ENCODE measurements at regions not wholly inside any gene's neighbourhood (a gene's known extent, or its start where the extent isn't known, plus 50 kb on each side); places are given as distances from the start of the nearest gene placed in this dataset.
"Not testable (repeated sequence)": the region's sequence is repeated elsewhere in the genome, so short reads cannot be mapped to it uniquely, and the experiment has no call there.

GRCh38 chr1:187067160-187067559 lies 238.4 kb downstream of the PLA2G4A start:
- Histone ChIP-seq H3K9me3 (replicated peaks; ENCODE audit: low read length) (no peaks in the 10 kb centered on the region), H3K4me2 (ENCODE audit: low read length) (no peak overlapping the region), H3K36me3 (ENCODE audit: insufficient read depth, low read length) (no peaks in the 10 kb centered on the region), H3K4me3 (ENCODE audit: low read length) (no peak overlapping the region), H3K27me3 (ENCODE audit: control insufficient read depth, insufficient read depth, low read length) (no peaks in the 10 kb centered on the region), H3K4me1 (ENCODE audit: control insufficient read depth, insufficient read depth, low read length) (no peaks in the 10 kb centered on the region), H3K9ac (ENCODE audit: low read depth, low read length) (no peak overlapping the region)

GRCh38 chr1:187070076-187070475 lies 241.3 kb downstream of the PLA2G4A start:
- no peaks in the 10 kb centered on the region for H3K9me3 ChIP-seq (replicated peaks; ENCODE audit: low read length)
- no peaks in the 10 kb centered on the region for H3K27me3 ChIP-seq (ENCODE audit: control insufficient read depth, insufficient read depth, low read length)
- H3K9ac ChIP-seq (ENCODE audit: low read depth, low read length): no peak overlapping the region
- no peak overlapping the region for H3K4me3 ChIP-seq (ENCODE audit: low read length)
- H3K4me2 ChIP-seq (ENCODE audit: low read length): no peak overlapping the region
- no peaks in the 10 kb centered on the region for H3K4me1 ChIP-seq (ENCODE audit: control insufficient read depth, insufficient read depth, low read length)
- no peaks in the 10 kb centered on the region for H3K36me3 ChIP-seq (ENCODE audit: insufficient read depth, low read length)

GRCh38 chr1:187072262-187073034 lies 243.7 kb downstream of the PLA2G4A start:
- H3K4me2 ChIP-seq (ENCODE audit: low read length); H3K4me3 ChIP-seq (ENCODE audit: low read length); H3K9ac ChIP-seq (ENCODE audit: low read depth, low read length); H3K4me1 ChIP-seq (ENCODE audit: control insufficient read depth, insufficient read depth, low read length); H3K36me3 ChIP-seq (ENCODE audit: insufficient read depth, low read length); H3K27me3 ChIP-seq (ENCODE audit: control insufficient read depth, insufficient read depth, low read length); H3K9me3 ChIP-seq (replicated peaks; ENCODE audit: low read length): not testable (repeated sequence)

GRCh38 chr1:187073035-187073560 lies 244.3 kb downstream of the PLA2G4A start:
- H3K4me3 ChIP-seq (ENCODE audit: low read length); H3K4me2 ChIP-seq (ENCODE audit: low read length); H3K9me3 ChIP-seq (replicated peaks; ENCODE audit: low read length); H3K9ac ChIP-seq (ENCODE audit: low read depth, low read length); H3K27me3 ChIP-seq (ENCODE audit: control insufficient read depth, insufficient read depth, low read length); H3K36me3 ChIP-seq (ENCODE audit: insufficient read depth, low read length); H3K4me1 ChIP-seq (ENCODE audit: control insufficient read depth, insufficient read depth, low read length): not testable (repeated sequence)

- H3K4me3 ChIP-seq (ENCODE audit: low read length): not testable (repeated sequence)
Measured at GRCh38 chr1:187073634-187074245, 245.0 kb downstream of the PLA2G4A start.

GRCh38 chr1:187074445-187075048 lies 245.8 kb downstream of the PLA2G4A start:
- no peaks in the 10 kb centered on the region for H3K36me3 ChIP-seq (ENCODE audit: insufficient read depth, low read length)
- H3K27me3 ChIP-seq (ENCODE audit: control insufficient read depth, insufficient read depth, low read length): no peaks in the 10 kb centered on the region
- H3K4me2 ChIP-seq (ENCODE audit: low read length): no peak overlapping the region
- H3K4me1 ChIP-seq (ENCODE audit: control insufficient read depth, insufficient read depth, low read length): no peaks in the 10 kb centered on the region
- H3K4me3 ChIP-seq (ENCODE audit: low read length): no peak overlapping the region
- H3K9me3 ChIP-seq (replicated peaks; ENCODE audit: low read length): peaks cover 2% of the 10 kb centered on the region
- no peak overlapping the region for H3K9ac ChIP-seq (ENCODE audit: low read depth, low read length)

More at GRCh38 chr1:187073634-187074245, 245.0 kb downstream of the PLA2G4A start:
- H3K27me3 ChIP-seq (ENCODE audit: control insufficient read depth, insufficient read depth, low read length); H3K9ac ChIP-seq (ENCODE audit: low read depth, low read length); H3K4me1 ChIP-seq (ENCODE audit: control insufficient read depth, insufficient read depth, low read length); H3K4me2 ChIP-seq (ENCODE audit: low read length); H3K36me3 ChIP-seq (ENCODE audit: insufficient read depth, low read length); H3K9me3 ChIP-seq (replicated peaks; ENCODE audit: low read length): not testable (repeated sequence)

GRCh38 chr1:187076922-187077321 lies 248.2 kb downstream of the PLA2G4A start:
- Histone ChIP-seq H3K27me3 (ENCODE audit: control insufficient read depth, insufficient read depth, low read length) (no peaks in the 10 kb centered on the region), H3K36me3 (ENCODE audit: insufficient read depth, low read length) (no peaks in the 10 kb centered on the region), H3K4me2 (ENCODE audit: low read length) (no peak overlapping the region), H3K9me3 (replicated peaks; ENCODE audit: low read length) (peaks cover 3% of the 10 kb centered on the region), H3K4me3 (ENCODE audit: low read length) (no peak overlapping the region), H3K9ac (ENCODE audit: low read depth, low read length) (no peak overlapping the region), H3K4me1 (ENCODE audit: control insufficient read depth, insufficient read depth, low read length) (no peaks in the 10 kb centered on the region)

GRCh38 chr1:187078321-187078720 lies 249.6 kb downstream of the PLA2G4A start:
- no peak overlapping the region for H3K9ac ChIP-seq (ENCODE audit: low read depth, low read length)
- H3K4me3 ChIP-seq (ENCODE audit: low read length): no peak overlapping the region
- no peaks in the 10 kb centered on the region for H3K36me3 ChIP-seq (ENCODE audit: insufficient read depth, low read length)
- H3K27me3 ChIP-seq (ENCODE audit: control insufficient read depth, insufficient read depth, low read length): no peaks in the 10 kb centered on the region
- H3K4me2 ChIP-seq (ENCODE audit: low read length): no peak overlapping the region
- peaks cover 3% of the 10 kb centered on the region for H3K9me3 ChIP-seq (replicated peaks; ENCODE audit: low read length)
- H3K4me1 ChIP-seq (ENCODE audit: control insufficient read depth, insufficient read depth, low read length): no peaks in the 10 kb centered on the region

- no peaks in the 10 kb centered on the region for H3K36me3 ChIP-seq (ENCODE audit: insufficient read depth, low read length)
- H3K27me3 ChIP-seq (ENCODE audit: control insufficient read depth, insufficient read depth, low read length): no peaks in the 10 kb centered on the region
- no peaks in the 10 kb centered on the region for H3K4me1 ChIP-seq (ENCODE audit: control insufficient read depth, insufficient read depth, low read length)
- H3K4me2 ChIP-seq (ENCODE audit: low read length): no peak overlapping the region
- H3K9me3 ChIP-seq (replicated peaks; ENCODE audit: low read length): peaks cover 3% of the 10 kb centered on the region
- H3K9ac ChIP-seq (ENCODE audit: low read depth, low read length): no peak overlapping the region
- no peak overlapping the region for H3K4me3 ChIP-seq (ENCODE audit: low read length)
Measured at GRCh38 chr1:187078916-187079315, 250.2 kb downstream of the PLA2G4A start.

GRCh38 chr1:187079330-187079729 lies 250.6 kb downstream of the PLA2G4A start:
- Histone ChIP-seq H3K27me3 (ENCODE audit: control insufficient read depth, insufficient read depth, low read length) (no peaks in the 10 kb centered on the region), H3K9me3 (replicated peaks; ENCODE audit: low read length) (peaks cover 3% of the 10 kb centered on the region), H3K4me1 (ENCODE audit: control insufficient read depth, insufficient read depth, low read length) (no peaks in the 10 kb centered on the region), H3K36me3 (ENCODE audit: insufficient read depth, low read length) (no peaks in the 10 kb centered on the region), H3K4me2 (ENCODE audit: low read length) (no peak overlapping the region), H3K4me3 (ENCODE audit: low read length) (no peak overlapping the region), H3K9ac (ENCODE audit: low read depth, low read length) (no peak overlapping the region)

GRCh38 chr1:187091666-187092065 lies 262.9 kb downstream of the PLA2G4A start:
- Histone ChIP-seq H3K4me3 (ENCODE audit: low read length) (no peak overlapping the region), H3K27me3 (ENCODE audit: control insufficient read depth, insufficient read depth, low read length) (no peaks in the 10 kb centered on the region), H3K9ac (ENCODE audit: low read depth, low read length) (no peak overlapping the region), H3K4me1 (ENCODE audit: control insufficient read depth, insufficient read depth, low read length) (no peaks in the 10 kb centered on the region), H3K36me3 (ENCODE audit: insufficient read depth, low read length) (no peaks in the 10 kb centered on the region), H3K4me2 (ENCODE audit: low read length) (no peak overlapping the region), H3K9me3 (replicated peaks; ENCODE audit: low read length) (peaks cover 7% of the 10 kb centered on the region)
